ENCODE measurements at regions not wholly inside any gene's neighbourhood (a gene's known extent, or its start where the extent isn't known, plus 50 kb on each side); places are given as distances from the start of the nearest gene placed in this dataset.

- TF ChIP-seq CTCF (conservative IDR thresholded peaks at IDR 0.05; ENCODE audit: low read length), result no peak
- TF ChIP-seq EZH2phosphoT487 (IDR thresholded peaks at IDR 0.05; ENCODE audit: borderline replicate concordance, low read depth, low read length), result no peak
Measured at GRCh38 chr5:82367930-82368329, 89.8 kb upstream of the RPS23 start.
